Stimulated activated CD8-positive, alpha-beta memory T cell treated with anti-CD3 and anti-CD28 coated beads, Interleukin-4, amount 100 ng/mL, for 4 hours (primary cell): ENCODE measurements at regions not wholly inside any gene's neighbourhood (a gene's known extent, or its start where the extent isn't known, plus 50 kb on each side); places are given as distances from the start of the nearest gene placed in this dataset.

ENCODE experiments used
- DNase-seq, 2 donors: peaks; one replicate each; pipeline ENCODE4 v3.0.0-alpha.2; 2020; ENCODE audit warnings: low read depth in 2 of 2, low spot score in 1 of 2

- no peak for DNase-seq
Measured at GRCh38 chr1:98385652-98386051, 275.9 kb upstream of the SNX7 start.

DNA sequence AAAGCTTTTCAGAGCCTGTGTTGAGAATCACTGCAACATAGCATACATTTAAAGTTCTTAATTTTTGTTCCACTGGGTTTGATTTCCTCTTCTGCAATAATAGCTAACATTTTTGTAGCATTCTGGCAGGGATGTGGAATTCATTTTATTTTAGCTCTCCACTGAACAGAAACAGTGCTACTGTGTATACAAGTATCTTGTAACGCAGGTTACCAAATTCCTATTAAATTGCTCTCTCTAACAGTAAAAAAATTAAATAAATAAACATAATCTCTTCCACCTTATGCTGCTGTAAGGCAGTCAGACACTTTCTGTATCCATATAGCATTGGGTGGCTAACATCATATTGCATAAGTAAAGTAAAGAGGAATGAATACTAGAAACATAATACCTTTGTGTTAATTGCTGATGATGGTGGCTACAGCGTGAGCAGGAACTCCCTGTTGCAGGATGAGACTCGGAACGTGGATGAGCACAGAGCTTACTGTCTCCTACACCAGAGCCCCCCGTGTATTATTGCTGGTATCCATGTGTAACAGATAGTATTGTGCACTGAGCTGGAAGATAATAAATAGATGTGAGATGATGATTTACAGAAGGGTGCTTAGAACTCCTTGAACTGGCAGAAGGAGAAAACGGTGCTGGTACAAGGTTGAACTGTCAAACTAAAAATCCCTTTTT, 276.9 kb upstream of the SNX7 start:
- DNase-seq, result no peak

GRCh38 chr1:98382986-98383740, 278.4 kb upstream of the SNX7 start:
- no peak for DNase-seq

DNA sequence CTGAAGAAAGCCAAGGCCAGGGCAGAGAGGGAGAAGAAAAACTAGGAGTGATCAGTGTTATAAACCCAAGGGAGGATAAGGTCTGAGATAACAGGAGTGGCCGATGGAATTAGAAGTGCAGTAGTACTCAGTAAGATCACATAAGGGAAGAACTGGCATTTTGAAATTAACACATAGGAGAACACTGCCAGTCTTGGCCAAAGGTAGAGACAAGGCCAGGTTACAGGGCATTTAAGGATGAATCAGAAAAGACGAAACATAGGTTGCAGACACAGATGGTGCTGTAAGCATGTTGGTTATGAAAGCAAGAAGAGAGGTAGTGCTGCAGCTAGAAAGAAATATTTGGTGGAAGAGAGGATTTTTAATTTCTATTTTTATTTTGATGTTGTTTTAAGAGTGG, 278.9 kb upstream of the SNX7 start:
- no peak for DNase-seq

- DNase-seq, result no peak
Measured at GRCh38 chr1:98374098-98374497, 287.4 kb upstream of the SNX7 start.

- no peak for DNase-seq
Measured at GRCh38 chr1:98373056-98373455, 288.5 kb upstream of the SNX7 start.

DNA sequence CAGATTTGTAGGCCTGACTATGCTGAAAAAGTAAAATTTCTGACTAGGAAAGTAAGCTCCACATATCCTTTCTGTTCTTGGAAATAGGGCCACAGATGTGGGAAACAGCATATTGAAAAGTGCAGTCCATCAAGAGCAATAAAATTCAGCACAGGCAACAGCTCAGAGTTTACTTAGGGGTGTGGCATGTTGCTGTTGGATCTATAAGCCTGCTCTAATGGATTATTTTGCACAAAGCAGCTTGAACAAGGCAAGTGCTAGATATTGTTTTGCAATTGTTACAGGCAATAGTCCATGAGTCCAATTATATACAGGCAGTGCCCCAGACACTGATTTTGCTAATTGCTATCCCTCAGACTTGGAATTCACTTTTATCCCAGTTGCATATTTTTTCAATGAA, 289.8 kb upstream of the SNX7 start:
- DNase-seq, result no peak

DNA sequence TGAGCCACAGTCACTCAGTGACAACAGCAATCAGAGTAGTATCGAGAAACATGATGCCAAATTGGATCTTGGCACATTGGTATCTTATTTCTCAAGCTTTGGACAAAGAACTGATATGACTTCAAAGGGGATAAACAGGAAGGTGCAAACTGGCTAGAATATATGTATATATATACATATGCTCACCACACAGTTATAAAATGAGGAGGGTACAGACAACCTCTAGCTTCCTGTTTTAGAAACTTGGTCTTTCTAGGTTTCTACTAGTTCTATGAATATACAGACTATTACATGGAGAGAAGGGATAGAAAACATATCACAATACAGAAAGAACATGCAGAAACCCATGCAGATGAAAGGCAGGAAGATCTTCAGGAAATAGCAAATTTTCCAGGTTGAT, 292.1 kb upstream of the SNX7 start:
- no peak for DNase-seq

GRCh38 chr1:98368995-98369394, 292.5 kb upstream of the SNX7 start:
- no peak for DNase-seq

GRCh38 chr1:98367426-98367825, 294.1 kb upstream of the SNX7 start:
- no peak for DNase-seq

DNA sequence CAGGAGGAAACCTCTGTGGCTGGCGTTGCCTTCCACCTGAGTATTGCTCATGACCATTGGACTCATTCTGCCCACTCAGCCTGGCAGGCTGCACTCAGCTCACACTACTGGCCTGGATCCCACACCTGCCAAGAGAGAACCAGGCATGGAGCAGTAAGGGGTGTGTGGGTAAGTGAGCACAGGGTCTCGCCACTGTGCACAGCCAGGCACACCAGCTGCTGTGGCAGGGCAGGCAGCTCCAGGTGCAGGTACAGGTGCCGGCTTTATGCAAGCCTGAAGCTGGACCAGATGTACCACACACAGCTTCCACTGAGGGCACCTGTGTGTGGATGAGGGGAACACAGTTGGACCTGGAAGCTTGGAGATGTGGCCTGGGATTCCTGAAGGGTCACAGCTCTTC, 295.2 kb upstream of the SNX7 start:
- DNase-seq, result no peak

- DNase-seq, result no peak
Measured at GRCh38 chr1:98364544-98364943, 297.0 kb upstream of the SNX7 start.

DNA sequence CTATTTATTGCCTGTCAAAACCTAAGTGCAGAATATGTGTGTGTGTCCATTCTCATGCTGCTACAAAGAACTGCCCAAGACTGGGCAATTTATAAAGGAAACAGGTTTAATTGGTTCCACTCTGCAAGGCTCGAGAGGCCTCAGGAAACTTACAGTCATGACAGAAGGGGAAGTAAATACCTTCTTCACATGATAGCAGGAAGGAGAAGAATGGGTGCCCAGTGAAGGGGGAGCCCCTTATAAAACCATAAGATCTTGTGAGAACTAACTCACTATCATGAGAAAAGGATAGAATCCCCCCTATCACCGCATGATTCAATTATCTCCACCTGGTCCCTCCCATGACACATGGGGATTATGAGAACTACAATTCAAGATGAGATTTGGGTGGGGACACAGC, 300.7 kb upstream of the SNX7 start:
- DNase-seq, result no peak

- no peak for DNase-seq
Measured at GRCh38 chr1:98355656-98356383, 305.7 kb upstream of the SNX7 start.

- DNase-seq, result no peak
Measured at GRCh38 chr1:98352378-98352777, 309.1 kb upstream of the SNX7 start.

GRCh38 chr1:98351561-98351960, 310.0 kb upstream of the SNX7 start:
- no peak for DNase-seq

GRCh38 chr1:98345417-98345816, 316.1 kb upstream of the SNX7 start:
- no peak for DNase-seq

- DNase-seq, result no peak
Measured at GRCh38 chr1:98344731-98345130, 316.8 kb upstream of the SNX7 start.

GRCh38 chr1:98342566-98342965, 319.0 kb upstream of the SNX7 start:
- DNase-seq, result no peak

- no peak for DNase-seq
Measured at GRCh38 chr1:98340511-98340910, 321.0 kb upstream of the SNX7 start.

DNA sequence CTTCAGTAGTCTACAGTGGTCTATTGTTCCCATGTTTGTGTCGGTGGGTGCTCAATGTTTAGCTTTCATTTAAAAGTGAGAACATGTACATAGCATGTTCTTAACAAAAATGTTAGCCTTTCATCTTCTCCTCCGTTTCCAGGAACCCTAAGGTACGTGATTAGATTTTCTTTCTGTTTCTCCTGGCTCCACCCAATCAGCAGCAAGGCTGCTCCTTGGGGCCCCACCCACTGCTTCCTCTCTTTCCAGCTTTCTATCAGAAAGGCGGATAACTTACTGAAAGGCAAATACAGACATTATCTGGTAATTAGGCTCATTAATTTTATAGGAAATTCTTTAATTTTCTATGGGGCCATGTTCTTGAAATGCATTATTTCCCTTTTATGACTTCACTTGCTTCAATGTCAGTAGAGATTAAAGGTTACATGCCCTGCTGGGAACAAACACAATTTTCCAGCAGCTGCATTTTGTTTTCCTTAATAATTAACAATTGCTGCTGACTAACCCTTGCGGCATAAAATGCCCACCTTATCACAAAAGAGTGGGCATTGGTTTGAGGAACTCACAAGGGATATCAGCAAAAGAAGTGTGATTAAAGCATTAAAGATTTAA, 324.9 kb upstream of the SNX7 start:
- no peak for DNase-seq

DNA sequence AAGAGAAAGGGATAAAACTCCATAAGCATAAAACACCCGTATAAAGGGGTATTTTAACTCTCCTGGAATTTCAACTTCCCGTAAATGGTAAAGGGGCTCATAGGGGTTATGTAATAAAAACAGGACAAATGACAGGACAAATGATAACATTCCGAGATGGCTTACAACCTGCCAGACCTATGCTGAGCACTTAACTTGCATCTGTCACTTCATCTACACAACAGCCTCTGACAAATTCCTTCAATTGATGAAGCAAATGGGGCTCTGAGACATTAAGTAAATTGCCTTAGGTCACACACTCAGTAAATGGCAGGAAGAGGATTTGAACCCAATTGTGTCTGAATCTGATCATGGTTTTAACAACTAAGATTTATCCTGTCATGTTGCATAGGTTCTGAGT, 327.6 kb upstream of the SNX7 start:
- no peak for DNase-seq
